Stimulated activated CD4-positive, alpha-beta T cell treated with anti-CD3 and anti-CD28 coated beads, Interleukin-1b, Interleukin-23, amount 100 ng/mL, for 1 hour (primary cell): ENCODE measurements at regions not wholly inside any gene's neighbourhood (a gene's known extent, or its start where the extent isn't known, plus 50 kb on each side); places are given as distances from the start of the nearest gene placed in this dataset.

Experiments used
- DNase-seq, 2 donors: peaks; one replicate each; pipeline ENCODE4 v3.0.0-alpha.2; 2020; ENCODE audit warnings: low read depth in 2 of 2

- no peak for DNase-seq
Observed at GRCh38 chr4:81555489-81555888, 83.8 kb upstream of the RASGEF1B start.

DNA sequence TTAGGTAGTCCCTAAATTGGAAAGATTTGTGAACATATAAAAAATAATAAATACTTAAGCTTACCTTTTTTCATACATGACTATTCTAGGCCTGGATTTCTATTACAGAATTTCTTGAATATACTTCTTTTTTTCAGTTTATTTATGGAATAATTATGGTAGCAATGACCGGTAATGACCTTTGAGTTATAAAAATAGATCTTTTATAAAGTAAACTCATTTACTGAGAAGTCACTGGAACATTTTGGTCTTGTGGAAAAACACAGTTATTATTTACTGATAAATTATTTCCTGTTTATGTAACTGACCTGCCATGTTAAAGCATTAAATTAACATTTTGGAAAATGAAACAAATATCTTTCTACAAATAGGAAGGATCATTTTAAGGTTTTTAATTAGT is 80.4 kb upstream of the RASGEF1B start:
- no peak for DNase-seq

DNA sequence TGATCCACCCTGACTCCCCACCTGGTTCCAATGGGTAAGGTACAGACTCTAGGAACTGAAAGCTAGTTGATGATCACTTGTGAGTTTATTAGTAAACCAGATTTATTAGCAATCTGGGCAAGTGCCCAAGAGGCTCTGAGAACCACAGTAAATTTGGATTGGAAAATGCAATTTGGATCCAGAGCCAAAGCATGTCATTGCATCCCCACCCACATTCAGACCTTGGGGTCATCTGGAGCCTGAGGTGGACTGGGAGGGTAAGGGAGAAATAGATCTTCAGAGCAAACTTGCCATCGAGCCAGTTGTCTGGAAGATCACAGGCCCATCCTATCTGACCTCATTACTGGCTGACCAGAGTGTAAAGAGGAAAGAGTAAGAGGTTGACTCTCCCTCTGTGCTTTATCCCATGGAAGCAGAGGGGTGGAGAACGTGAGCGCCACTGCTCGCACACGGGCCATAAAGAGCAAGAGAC is 78.7 kb upstream of the RASGEF1B start:
- no peak for DNase-seq

- DNase-seq: no peak
Observed at GRCh38 chr4:81549984-81550383, 78.3 kb upstream of the RASGEF1B start.

GRCh38 chr4:81546777-81547176 is 75.1 kb upstream of the RASGEF1B start:
- DNase-seq: no peak

GRCh38 chr4:81541161-81541945 is 69.6 kb upstream of the RASGEF1B start:
- no peak for DNase-seq

DNA sequence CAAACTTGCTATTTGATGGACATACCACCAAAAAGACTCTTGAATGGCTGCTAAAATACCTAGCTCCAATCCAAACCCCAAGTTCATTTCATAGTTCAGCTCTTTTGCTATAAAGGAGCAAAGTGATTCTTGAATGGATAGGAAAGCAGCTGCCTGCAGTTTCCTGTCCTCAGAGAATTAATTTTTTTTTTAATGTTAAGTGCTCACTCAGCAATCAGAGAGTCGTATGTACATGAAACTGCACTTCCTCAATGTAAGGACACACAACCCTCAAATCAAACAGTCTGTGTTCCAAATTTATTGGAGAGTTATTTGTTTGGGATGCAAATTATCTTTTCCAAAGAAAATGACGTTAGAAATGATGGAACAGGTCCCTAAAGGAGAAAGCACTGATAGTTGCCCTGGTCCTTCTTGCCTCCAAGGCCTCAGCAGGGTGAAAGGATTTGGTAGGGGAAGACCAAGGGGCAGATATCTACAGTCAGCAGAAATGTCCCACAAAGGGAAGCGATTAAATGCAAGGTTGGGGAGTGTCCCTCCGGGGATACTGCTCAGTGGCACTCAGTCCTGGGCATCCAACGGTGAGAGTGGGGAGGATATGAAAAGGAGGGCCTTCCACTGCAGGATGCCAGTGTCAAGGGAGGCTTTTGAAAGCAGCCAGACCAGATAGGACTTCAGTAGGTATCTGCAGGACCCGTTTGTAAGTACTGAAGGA is 67.2 kb upstream of the RASGEF1B start:
- DNase-seq: no peak

DNA sequence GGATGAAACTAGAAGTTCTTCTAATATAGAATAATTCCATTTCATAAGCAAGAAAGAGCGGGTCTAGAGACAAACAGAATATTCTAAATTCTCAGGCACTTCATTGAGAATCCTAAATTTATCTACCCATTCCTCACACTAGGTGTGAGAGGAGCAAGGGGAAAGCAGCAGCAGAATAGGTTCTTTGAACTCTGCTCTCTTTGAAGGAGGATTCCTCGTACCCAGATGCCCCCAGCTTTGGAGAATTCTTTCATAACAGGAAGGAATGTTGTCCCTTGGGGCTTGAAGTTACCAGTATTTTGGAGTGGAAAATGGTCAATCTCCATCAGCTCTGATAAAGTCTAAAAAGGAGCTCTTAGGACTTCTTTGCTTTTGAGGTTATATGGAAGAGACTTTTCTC is 59.7 kb upstream of the RASGEF1B start:
- no peak for DNase-seq

DNA sequence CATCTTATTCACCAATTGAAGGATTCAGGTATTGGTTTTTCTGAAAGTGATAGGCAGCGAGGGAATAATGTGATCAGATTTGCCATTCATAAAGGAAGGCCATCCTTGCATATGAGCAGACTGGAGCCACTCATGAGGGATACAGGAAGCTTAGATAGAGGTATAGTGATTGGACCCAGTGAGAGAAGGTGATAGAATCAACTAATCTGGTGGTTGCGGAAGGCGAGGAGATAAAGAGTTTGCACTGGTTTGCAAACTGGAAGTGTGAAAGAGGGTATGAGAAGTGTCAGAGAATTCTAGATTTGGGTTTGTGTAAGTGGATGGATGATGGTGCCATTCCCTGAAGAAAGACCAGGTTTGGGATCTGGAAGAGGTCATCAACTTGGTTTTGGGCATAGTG is 57.3 kb upstream of the RASGEF1B start:
- DNase-seq: no peak

GRCh38 chr4:81528200-81528599 is 56.5 kb upstream of the RASGEF1B start:
- no peak for DNase-seq

DNA sequence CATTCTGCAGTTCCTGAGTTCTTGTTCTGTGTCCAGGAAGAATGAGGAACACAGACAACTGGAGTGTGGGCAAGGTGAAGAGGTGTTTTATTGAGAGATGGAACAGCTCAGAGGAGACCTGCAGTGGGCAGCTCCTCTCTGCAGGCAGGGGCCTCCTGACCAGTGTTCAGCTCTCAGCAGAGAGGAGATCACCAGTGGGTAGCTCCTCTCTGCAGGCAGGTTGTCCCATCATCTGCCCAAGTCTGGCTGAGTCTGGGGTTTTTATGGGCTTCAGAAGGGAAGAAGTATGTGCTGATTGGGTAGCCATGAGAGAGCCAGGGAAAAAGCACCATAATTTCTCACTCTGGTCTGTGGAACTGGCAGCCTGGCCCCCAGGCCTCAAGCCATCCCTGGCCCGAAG is 56.0 kb upstream of the RASGEF1B start:
- DNase-seq: no peak

GRCh38 chr4:81527115-81527514 is 55.4 kb upstream of the RASGEF1B start:
- no peak for DNase-seq

DNA sequence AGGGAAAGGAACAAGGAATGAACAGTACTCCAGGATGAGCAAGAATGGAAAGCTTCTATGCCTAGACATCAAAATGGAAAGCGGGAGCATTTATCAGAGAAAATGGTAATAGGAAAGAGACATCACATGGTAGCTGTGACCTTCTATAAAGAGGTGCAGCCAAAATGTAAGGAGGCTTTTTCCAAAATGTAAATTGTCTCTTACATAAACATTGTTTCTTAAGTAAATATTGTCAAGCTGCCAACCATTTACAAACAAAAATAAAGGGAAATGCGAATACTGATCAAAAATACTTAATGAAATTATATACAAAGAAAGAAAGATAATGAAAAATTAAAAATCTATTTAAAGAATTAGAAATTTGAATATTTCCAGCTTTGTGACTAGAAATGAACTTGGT is 55.0 kb upstream of the RASGEF1B start:
- DNase-seq: no peak

DNA sequence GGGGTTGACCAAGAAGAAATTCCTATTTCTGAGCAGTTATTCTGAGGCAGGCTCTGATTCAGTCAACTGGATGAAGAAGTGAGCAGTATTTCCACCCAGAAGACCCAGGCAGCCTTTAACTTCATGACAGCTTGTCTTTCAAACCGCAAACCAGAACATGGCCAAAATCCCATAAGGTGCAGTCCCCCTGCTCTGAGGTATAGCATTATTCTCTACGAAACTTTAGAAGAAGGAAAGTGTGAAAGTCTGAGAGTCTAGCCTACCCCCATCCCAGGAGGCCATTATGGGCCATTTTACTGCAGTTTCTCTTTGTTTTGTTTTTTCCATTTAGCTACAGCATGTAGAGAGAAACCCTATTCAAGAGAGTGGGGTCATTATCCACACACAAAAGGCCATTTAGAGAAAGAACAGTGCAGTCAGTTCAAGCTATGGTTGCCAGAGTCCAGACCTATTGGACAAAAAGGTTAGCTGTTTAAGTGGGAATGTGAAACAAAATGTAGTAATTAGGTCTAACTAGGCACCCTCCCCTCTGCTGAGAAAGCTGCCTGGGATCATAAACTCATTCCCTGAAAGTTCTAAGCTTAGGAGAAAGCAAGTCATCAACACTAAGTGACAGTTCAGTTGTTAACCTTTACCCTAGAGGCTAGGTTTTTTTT is 52.1 kb upstream of the RASGEF1B start:
- no peak for DNase-seq

- DNase-seq: no peak
Observed at GRCh38 chr4:81522711-81523110, 51.0 kb upstream of the RASGEF1B start.

DNA sequence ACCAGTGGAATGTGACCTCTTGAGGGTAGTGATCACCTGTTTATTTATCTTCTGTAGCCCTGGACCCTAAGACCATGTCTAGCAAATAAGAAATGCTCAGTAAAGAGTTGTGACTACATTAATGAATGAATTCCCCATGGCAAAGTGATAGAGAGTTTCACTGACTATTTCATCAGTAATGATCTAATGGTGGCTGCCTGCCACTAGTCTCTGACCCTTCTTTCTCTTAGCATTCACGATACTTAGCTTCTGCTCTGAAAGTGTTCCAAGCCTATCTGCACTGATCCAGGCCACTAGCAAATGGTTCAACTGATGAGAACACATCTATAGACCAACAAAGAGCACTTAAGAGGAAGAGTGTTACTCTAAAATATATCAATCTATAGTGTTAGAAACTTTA is 50.0 kb upstream of the RASGEF1B start:
- DNase-seq: no peak
